ENCODE measurements at regions not wholly inside any gene's neighbourhood (a gene's known extent, or its start where the extent isn't known, plus 50 kb on each side); places are given as distances from the start of the nearest gene placed in this dataset.

GRCh38 chr4:164304101-164304639 is 449.8 kb upstream of the SMIM31 start:
- TF ChIP-seq, protein P1, sequence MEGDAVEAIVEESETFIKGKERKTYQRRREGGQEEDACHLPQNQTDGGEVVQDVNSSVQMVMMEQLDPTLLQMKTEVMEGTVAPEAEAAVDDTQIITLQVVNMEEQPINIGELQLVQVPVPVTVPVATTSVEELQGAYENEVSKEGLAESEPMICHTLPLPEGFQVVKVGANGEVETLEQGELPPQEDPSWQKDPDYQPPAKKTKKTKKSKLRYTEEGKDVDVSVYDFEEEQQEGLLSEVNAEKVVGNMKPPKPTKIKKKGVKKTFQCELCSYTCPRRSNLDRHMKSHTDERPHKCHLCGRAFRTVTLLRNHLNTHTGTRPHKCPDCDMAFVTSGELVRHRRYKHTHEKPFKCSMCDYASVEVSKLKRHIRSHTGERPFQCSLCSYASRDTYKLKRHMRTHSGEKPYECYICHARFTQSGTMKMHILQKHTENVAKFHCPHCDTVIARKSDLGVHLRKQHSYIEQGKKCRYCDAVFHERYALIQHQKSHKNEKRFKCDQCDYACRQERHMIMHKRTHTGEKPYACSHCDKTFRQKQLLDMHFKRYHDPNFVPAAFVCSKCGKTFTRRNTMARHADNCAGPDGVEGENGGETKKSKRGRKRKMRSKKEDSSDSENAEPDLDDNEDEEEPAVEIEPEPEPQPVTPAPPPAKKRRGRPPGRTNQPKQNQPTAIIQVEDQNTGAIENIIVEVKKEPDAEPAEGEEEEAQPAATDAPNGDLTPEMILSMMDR (IDR thresholded peaks at IDR 0.05; ENCODE audit: control extremely low read depth in 1 of 3, insufficient read depth in 1 of 3, low read depth in 1 of 3, low read length in 3 of 3): no peak
- TF ChIP-seq TAF7 (optimal IDR thresholded peaks at IDR 0.05; ENCODE audit: borderline replicate concordance, low read depth, low read length) (no peak), BCL11A (IDR thresholded peaks at IDR 0.05; ENCODE audit: low read depth in 2 of 2, low read length in 2 of 2) (no peak), EGR1 (IDR thresholded peaks at IDR 0.05; ENCODE audit: borderline replicate concordance, low read depth, low read length) (no peak), TBP (IDR thresholded peaks at IDR 0.05; ENCODE audit: low read depth, low read length) (no peak), POLR2AphosphoS5 (IDR thresholded peaks at IDR 0.05; ENCODE audit: low read depth, low read length) (no peak)

Measured in H1 (cell line).